Right kidney (tissue), 1 donor: ENCODE measurements at regions not wholly inside any gene's neighbourhood (a gene's known extent, or its start where the extent isn't known, plus 50 kb on each side); places are given as distances from the start of the nearest gene placed in this dataset.
"Not testable (repeated sequence)": the region's sequence is repeated elsewhere in the genome, so short reads cannot be mapped to it uniquely, and the experiment has no call there.

Experiments
- DNase-seq: peaks from one replicate; pipeline ENCODE4 v3.0.0-alpha.2; 2016

GRCh38 chr3:74045000-74045399, 420.3 kb upstream of the PDZRN3 start:
- DNase-seq = no peak

DNA sequence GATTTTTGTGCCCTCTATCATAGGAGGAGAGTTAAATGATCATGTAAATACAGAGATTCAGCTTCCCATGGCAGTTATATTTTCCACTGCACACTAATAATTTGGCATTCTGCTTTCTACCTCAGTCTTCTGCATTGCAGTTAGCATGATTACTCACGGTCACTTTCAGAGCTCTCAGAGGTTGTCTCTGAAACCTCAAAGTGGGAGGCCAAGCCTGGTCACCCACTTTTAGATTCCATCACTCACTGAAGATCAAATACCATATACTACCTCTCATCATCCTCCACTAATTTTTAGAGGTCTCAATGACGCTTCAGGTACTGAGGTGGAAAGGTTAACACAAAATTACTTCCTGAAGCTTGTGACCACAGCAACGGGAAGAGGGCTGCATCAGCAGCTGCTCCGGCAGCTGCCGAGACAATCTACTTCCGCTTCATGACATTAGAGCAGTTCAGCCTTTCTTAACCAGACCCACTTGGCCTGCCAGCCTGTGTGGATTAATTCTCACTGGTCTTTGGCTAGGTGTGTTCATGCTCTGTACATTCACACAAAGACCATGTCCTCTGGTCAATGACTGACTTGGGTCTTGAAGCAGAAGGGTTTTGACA, 416.4 kb upstream of the PDZRN3 start:
- no peak for DNase-seq

DNA sequence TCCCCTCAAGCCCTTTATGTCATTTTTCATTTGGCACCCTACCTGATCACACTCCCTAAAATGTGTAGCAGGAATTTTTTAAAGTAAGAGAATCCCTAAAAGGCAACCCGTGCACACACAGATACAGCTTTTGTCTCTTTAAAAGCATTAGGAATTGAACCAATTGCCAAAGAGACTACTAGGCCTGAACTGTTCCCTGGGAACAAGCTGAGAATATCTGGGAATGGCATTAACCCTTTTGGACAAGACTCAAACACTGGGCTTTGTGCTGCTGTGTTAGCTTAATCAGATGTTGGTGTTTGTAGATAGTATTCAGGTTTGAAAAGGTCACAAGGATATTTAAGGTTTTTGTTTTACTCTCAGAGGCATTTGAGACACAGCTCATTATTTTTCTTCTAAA, 414.4 kb upstream of the PDZRN3 start:
- DNase-seq = no peak

GRCh38 chr3:74036568-74036967, 411.8 kb upstream of the PDZRN3 start:
- DNase-seq = no peak

DNA sequence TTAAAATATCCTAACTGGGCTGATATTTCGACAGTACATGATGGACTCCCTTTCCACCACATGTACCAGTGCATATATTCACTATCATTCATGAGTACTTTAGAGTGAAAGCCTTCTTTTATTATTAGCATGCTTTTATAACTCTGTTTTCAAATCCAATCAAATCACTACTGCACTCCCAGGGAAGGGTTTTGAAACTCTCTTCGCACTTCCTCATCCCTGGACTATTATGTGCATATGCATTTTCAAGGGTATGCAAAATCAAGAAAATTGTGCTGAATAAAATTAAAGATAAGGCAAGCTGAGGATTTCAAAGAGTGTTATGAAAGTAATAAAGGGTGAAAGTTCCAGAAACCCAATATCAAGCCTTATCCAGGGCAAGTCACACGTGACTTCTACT, 411.4 kb upstream of the PDZRN3 start:
- no peak for DNase-seq

DNA sequence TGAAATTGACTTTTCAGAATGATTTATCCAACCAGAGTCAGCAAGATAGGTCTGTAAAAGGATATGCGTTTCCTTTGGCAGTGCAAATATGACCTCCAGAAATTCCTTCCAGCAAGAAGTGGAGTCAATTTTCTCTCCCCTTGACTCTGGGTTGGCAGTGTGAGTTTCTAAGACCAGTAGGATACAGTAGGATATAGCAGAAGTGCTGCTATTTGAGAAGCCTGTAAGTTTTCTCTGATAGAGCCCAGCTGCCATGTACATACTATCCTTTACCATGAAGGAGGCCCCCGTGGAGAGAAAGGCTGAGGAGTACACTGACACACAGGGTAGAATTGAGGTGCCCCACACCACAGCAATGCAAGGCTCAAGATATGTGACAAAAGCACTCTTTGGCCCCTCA, 409.1 kb upstream of the PDZRN3 start:
- DNase-seq = no peak

DNA sequence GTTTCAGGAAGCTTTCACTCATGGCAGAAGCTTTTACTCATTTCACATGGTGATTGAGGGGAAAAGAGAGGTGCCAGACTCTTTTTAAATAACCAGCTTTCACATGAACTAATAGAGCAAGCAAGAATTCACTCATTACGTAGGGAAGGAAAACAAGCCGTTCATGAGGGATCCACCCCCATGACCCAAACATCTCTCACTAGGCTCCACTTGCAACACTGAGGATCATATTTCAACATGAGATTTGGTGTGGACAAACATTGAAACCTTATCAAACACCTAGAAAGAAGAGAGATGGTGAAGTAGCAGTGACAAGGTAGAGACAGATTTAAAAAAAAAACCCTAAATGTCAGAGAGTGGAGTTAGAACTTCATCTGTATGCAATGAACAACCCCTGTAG, 408.6 kb upstream of the PDZRN3 start:
- DNase-seq = no peak

- DNase-seq = no peak
Measured at GRCh38 chr3:74027121-74027520, 402.4 kb upstream of the PDZRN3 start.

DNA sequence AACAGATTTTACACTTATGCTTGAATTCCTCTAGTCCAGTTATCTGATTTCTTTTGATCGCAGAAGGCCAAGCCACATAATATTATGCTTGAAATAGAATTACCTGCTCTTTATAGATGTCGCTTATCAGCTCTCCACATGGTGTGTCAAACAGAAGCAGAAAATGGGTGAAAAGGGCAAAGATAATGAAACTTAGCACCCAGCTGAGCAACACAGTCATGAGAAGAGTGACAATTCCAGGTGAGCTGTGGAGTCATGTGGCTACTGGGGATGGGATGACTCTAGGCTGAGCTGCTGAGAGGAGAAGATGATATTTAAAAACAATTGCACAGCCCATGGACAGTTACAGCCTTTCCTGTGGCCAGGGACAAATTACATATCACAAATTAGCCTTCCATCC, 398.7 kb upstream of the PDZRN3 start:
- DNase-seq = no peak

- peak; percentile 27 for DNase-seq
Measured at GRCh38 chr3:74021449-74021848, 396.7 kb upstream of the PDZRN3 start.

- DNase-seq = no peak
Measured at GRCh38 chr3:74009961-74010844, 385.5 kb upstream of the PDZRN3 start.

DNA sequence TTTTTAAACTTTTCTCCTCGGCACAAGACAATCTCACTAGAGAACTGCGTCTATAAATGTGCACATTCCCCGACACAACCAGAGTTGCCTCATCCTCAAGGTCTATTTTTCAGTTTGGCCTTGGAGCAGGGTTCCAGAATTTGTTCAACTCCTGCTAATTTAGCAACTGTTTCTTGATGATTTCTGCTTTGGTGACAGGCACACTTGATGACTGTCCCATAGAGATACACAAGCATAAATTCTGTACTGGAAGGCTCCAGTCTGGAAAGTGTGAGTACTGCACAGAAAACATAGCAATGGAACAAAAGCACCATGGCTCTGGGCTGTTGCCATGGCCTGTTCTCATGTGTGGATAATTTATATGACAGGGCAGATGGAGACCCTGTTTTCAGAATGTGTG, 379.6 kb upstream of the PDZRN3 start:
- no peak for DNase-seq

GRCh38 chr3:74003734-74004133, 379.0 kb upstream of the PDZRN3 start:
- no peak for DNase-seq

GRCh38 chr3:74001436-74001835, 376.7 kb upstream of the PDZRN3 start:
- no peak for DNase-seq

DNA sequence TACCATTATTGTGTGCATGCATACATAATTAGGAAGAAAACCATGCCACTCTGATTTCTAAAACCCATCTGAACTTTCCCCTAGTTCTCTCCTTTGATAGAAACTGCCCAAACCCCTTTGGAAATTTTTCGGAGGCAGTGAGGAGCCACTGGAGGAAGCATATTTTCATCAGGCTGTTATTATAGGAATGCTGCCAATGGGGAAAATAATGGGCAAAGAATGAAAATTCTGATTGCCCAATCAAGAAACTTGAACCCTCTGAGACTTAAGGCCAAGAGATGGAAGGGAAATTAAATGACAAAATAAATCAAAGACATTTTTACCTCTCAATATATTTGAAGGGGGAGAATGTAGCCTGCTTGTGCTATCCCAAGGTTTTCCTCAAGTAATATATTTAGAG, 376.0 kb upstream of the PDZRN3 start:
- no peak for DNase-seq

GRCh38 chr3:73999501-73999900, 374.8 kb upstream of the PDZRN3 start:
- DNase-seq = no peak

DNA sequence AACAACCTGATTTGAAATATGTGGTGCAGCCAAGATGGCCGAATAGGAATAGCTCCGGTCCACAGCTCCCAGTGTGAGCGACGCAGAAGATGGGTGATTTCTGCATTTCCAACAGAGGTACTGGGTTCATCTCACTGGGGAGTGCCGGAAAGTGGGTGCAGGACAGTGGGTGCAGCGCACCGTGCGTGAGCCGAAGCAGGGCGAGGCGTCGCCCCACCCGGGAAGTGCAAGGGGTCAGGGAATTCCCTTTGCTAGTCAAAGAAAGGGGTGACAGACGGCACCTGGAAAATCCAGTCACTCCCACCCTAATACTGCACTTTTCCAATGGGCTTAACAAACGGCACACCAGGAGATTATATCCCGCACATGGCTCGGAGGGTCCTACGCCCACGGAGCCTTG, 365.9 kb upstream of the PDZRN3 start:
- not testable (repeated sequence) for DNase-seq

DNA sequence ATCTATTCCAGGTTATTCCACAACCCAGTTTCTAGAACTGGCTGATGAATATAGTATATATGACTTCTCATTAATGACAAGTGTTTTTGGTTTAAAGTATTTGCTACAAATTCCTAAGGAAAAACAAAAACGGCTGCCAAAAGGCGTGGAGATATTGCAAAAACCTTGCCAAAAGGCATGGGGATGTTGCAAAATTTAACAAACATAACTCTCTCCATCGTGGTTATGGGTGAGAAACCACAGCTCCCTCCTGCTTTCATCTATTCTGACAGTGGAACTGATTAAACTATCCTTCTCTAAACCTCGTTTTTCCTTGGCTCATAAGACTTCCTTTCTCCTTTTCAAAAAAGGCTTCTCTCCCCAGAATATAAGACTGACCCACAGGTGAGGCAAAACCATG, 342.0 kb upstream of the PDZRN3 start:
- DNase-seq = no peak

GRCh38 chr3:73964818-73965217, 340.1 kb upstream of the PDZRN3 start:
- no peak for DNase-seq

- no peak for DNase-seq
Measured at GRCh38 chr3:73955494-73956070, 330.8 kb upstream of the PDZRN3 start.

GRCh38 chr3:73954506-73954905, 329.8 kb upstream of the PDZRN3 start:
- no peak for DNase-seq

DNA sequence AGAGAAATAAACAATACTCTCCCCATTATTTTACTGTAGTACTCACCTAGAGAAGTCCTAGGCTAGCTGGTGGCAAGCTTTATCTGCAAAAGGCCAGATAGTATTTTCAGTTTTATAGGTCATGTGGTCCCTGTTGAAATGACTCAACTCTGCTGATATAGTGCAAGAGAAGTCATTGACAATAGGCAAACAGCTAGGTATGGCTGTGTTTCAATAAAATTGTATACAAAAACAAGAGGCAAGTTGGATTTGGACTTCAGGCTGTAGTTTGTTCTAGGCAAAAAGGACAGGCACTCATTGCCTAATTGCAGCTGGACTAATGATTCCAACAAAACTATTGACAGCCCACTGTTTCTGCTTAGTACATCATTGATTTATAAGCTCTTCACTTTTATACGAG, 328.0 kb upstream of the PDZRN3 start:
- DNase-seq = no peak

- DNase-seq = no peak
Measured at GRCh38 chr3:73950865-73951558, 326.3 kb upstream of the PDZRN3 start.
